DND-41 (cell line): ENCODE measurements at regions not wholly inside any gene's neighbourhood (a gene's known extent, or its start where the extent isn't known, plus 50 kb on each side); places are given as distances from the start of the nearest gene placed in this dataset.

Experiments
- CTCF ChIP-seq: IDR thresholded peaks from 2 replicates; pipeline ENCODE4 v1.5.1; 2012; ENCODE audit warnings: borderline replicate concordance, low read length, moderate library complexity, mild to moderate bottlenecking; ENCODE audit not compliant: poor library complexity, severe bottlenecking; ENCODE audit errors: extremely low read depth
- EZH2 ChIP-seq: IDR thresholded peaks from 3 replicates; pipeline ENCODE4 v1.6.1; 2012; ENCODE audit warnings: borderline replicate concordance, low read depth, mild to moderate bottlenecking, moderate library complexity, low read length, inconsistent platforms; ENCODE audit not compliant: severe bottlenecking

DNA sequence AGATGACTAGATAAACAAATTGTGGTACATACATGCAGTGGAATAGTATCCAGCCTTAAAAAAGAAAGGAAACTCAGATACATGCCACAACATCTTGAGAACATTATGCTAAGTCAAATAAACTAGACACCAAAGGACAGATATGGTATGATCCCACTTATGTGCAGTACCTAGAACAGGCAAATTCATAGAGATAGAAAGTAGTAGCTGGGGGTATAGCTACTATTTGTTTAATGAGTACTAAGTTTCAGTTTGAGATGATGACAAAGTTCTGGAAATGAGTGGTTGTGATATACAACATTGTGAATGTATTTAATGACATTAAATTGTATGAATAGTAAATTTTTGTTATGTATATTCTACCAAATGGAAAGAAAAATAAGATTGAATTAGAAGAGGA is 477.2 kb upstream of the CFAP20DC start:
- TF ChIP-seq CTCF: no peak
- no peak for TF ChIP-seq EZH2
